ENCODE measurements at regions not wholly inside any gene's neighbourhood (a gene's known extent, or its start where the extent isn't known, plus 50 kb on each side); places are given as distances from the start of the nearest gene placed in this dataset.

DNA sequence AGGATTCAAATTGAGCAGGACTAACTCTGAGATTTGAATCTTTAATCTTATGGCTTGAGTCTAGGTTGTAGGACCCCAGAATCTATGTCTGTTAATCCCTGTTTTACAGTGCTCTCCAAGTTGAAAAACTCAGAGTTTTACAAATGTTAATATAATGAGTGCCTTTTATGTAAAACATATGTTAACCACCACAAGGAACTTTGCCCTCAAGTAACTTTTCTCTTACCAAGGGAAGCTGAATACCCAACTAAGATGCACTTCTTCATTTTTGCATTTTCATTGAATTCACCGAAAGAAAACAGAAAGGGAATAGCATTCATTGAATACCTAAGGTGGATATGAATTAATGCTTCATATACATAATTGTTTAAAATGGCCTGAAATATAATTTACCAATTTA, 338.1 kb downstream of the RPRM start:
- TF ChIP-seq, protein P1, sequence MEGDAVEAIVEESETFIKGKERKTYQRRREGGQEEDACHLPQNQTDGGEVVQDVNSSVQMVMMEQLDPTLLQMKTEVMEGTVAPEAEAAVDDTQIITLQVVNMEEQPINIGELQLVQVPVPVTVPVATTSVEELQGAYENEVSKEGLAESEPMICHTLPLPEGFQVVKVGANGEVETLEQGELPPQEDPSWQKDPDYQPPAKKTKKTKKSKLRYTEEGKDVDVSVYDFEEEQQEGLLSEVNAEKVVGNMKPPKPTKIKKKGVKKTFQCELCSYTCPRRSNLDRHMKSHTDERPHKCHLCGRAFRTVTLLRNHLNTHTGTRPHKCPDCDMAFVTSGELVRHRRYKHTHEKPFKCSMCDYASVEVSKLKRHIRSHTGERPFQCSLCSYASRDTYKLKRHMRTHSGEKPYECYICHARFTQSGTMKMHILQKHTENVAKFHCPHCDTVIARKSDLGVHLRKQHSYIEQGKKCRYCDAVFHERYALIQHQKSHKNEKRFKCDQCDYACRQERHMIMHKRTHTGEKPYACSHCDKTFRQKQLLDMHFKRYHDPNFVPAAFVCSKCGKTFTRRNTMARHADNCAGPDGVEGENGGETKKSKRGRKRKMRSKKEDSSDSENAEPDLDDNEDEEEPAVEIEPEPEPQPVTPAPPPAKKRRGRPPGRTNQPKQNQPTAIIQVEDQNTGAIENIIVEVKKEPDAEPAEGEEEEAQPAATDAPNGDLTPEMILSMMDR (IDR thresholded peaks at IDR 0.05; ENCODE audit: low read depth, low read length, missing input control) = no peak
- TF ChIP-seq FOXA1 (IDR thresholded peaks at IDR 0.05) (no peak), YY1 (IDR thresholded peaks at IDR 0.05) (no peak), SP1 (IDR thresholded peaks at IDR 0.05) (no peak), JUND (IDR thresholded peaks at IDR 0.05) (no peak), RAD21 (IDR thresholded peaks at IDR 0.05) (no peak), GABPA (IDR thresholded peaks at IDR 0.05 in 1 of 2, conservative IDR thresholded peaks at IDR 0.05 in 1 of 2) (no peak), NR2F2 (IDR thresholded peaks at IDR 0.05) (no peak), EGR1 (IDR thresholded peaks at IDR 0.05; ENCODE audit: low read depth in 2 of 2) (no peak), TAF1 (conservative IDR thresholded peaks at IDR 0.05) (no peak)
- TF ChIP-seq, protein P2, sequence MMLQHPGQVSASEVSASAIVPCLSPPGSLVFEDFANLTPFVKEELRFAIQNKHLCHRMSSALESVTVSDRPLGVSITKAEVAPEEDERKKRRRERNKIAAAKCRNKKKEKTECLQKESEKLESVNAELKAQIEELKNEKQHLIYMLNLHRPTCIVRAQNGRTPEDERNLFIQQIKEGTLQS (IDR thresholded peaks at IDR 0.05) = no peak
- TF ChIP-seq, protein P3, sequence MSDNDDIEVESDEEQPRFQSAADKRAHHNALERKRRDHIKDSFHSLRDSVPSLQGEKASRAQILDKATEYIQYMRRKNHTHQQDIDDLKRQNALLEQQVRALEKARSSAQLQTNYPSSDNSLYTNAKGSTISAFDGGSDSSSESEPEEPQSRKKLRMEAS (IDR thresholded peaks at IDR 0.05) = no peak

Data from liver (tissue), 3 donors.